ENCODE measurements at regions not wholly inside any gene's neighbourhood (a gene's known extent, or its start where the extent isn't known, plus 50 kb on each side); places are given as distances from the start of the nearest gene placed in this dataset.

DNA sequence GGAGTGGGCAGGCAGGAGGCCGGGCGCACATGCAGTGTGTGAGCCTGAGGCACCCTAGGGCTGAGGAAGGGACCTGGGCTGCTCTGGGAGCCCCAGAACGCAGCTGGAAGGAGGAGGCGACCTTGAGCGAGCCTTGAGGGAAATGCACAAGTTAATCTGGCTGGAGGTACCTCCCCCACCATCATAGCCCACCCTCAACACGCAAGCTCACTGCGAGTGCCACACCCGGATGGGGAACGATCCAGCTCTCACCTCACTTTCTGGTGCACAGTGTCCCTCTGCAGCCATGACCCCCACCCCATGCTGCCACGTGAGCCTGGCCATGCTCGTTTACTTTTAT lies 162.4 kb upstream of the PPP2R2D start:
- TF ChIP-seq POLR2A (IDR thresholded peaks at IDR 0.05; ENCODE audit: low read depth, low read length) (no peak), POLR2AphosphoS5 (IDR thresholded peaks at IDR 0.05; ENCODE audit: insufficient read depth, low read depth, low read length) (no peak), EZH2 (IDR thresholded peaks at IDR 0.05; ENCODE audit: borderline replicate concordance, low read depth, low read length, severe bottlenecking) (no peak), JUN (IDR thresholded peaks at IDR 0.05; ENCODE audit: borderline replicate concordance, insufficient read depth, insufficient read length, low read depth) (no peak), FOS (IDR thresholded peaks at IDR 0.05; ENCODE audit: borderline replicate concordance, insufficient read depth, low read length) (no peak), GATA2 (IDR thresholded peaks at IDR 0.05; ENCODE audit: insufficient read depth, insufficient read length, low read depth, low read length) (no peak)
- TF ChIP-seq, protein P1, sequence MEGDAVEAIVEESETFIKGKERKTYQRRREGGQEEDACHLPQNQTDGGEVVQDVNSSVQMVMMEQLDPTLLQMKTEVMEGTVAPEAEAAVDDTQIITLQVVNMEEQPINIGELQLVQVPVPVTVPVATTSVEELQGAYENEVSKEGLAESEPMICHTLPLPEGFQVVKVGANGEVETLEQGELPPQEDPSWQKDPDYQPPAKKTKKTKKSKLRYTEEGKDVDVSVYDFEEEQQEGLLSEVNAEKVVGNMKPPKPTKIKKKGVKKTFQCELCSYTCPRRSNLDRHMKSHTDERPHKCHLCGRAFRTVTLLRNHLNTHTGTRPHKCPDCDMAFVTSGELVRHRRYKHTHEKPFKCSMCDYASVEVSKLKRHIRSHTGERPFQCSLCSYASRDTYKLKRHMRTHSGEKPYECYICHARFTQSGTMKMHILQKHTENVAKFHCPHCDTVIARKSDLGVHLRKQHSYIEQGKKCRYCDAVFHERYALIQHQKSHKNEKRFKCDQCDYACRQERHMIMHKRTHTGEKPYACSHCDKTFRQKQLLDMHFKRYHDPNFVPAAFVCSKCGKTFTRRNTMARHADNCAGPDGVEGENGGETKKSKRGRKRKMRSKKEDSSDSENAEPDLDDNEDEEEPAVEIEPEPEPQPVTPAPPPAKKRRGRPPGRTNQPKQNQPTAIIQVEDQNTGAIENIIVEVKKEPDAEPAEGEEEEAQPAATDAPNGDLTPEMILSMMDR (IDR thresholded peaks at IDR 0.05; ENCODE audit: extremely low read depth in 1 of 2, insufficient read depth in 1 of 2, low read depth in 1 of 2, low read length in 2 of 2): no peak
- TF ChIP-seq, protein P2, sequence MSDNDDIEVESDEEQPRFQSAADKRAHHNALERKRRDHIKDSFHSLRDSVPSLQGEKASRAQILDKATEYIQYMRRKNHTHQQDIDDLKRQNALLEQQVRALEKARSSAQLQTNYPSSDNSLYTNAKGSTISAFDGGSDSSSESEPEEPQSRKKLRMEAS (IDR thresholded peaks at IDR 0.05; ENCODE audit: insufficient read depth, insufficient read length): no peak
